Neural progenitor cell (in vitro differentiated cells): ENCODE measurements at regions not wholly inside any gene's neighbourhood (a gene's known extent, or its start where the extent isn't known, plus 50 kb on each side); places are given as distances from the start of the nearest gene placed in this dataset.

Experiments used
- EZH2 ChIP-seq: fragments of 200-600 bp; sonication (generic); IDR thresholded peaks from 2 replicates; pipeline ENCODE4 v1.6.1; 2017; ENCODE audit warnings: antibody characterized with exemption, mild to moderate bottlenecking, moderate library complexity
- EZH2phosphoT487 ChIP-seq: fragments of 200-600 bp; sonication (generic); IDR thresholded peaks from 2 replicates; pipeline ENCODE4 v1.6.1; 2017; ENCODE audit warnings: antibody characterized with exemption
- TF ChIP-seq, protein P1 (sequence below): fragments of 200-600 bp; sonication (generic); IDR thresholded peaks from 2 replicates; pipeline ENCODE4 v1.5.1; 2017; ENCODE audit warnings: antibody characterized with exemption, mild to moderate bottlenecking

- TF ChIP-seq, protein P1, sequence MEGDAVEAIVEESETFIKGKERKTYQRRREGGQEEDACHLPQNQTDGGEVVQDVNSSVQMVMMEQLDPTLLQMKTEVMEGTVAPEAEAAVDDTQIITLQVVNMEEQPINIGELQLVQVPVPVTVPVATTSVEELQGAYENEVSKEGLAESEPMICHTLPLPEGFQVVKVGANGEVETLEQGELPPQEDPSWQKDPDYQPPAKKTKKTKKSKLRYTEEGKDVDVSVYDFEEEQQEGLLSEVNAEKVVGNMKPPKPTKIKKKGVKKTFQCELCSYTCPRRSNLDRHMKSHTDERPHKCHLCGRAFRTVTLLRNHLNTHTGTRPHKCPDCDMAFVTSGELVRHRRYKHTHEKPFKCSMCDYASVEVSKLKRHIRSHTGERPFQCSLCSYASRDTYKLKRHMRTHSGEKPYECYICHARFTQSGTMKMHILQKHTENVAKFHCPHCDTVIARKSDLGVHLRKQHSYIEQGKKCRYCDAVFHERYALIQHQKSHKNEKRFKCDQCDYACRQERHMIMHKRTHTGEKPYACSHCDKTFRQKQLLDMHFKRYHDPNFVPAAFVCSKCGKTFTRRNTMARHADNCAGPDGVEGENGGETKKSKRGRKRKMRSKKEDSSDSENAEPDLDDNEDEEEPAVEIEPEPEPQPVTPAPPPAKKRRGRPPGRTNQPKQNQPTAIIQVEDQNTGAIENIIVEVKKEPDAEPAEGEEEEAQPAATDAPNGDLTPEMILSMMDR, result no peak
- no peak for TF ChIP-seq EZH2
- TF ChIP-seq EZH2phosphoT487, result no peak
Observed at GRCh38 chr9:87198716-87199115, 251.4 kb upstream of the GAS1 start.
